SK-N-SH treated with all-trans-retinoic acid at 6 μM for 48 hours (cell line): ENCODE measurements at regions not wholly inside any gene's neighbourhood (a gene's known extent, or its start where the extent isn't known, plus 50 kb on each side); places are given as distances from the start of the nearest gene placed in this dataset.

Experiments used
- BACH2 ChIP-seq: fragments of 250-450 bp; sonication (Bioruptor Pico); IDR thresholded peaks from 2 replicates; pipeline ENCODE4 v1.9.0; 2021; ENCODE audit warnings: mild to moderate bottlenecking, borderline replicate concordance
- PPARA ChIP-seq: fragments of 250-450 bp; sonication (Bioruptor Pico); IDR thresholded peaks from 2 replicates; pipeline ENCODE4 v1.5.0; 2020; ENCODE audit warnings: mild to moderate bottlenecking, borderline replicate concordance
- RARB ChIP-seq: fragments of 250-450 bp; sonication (Bioruptor Pico); IDR thresholded peaks from 2 replicates; pipeline ENCODE4 v1.8.0; 2021; ENCODE audit warnings: mild to moderate bottlenecking, moderate library complexity
- ZNF70 ChIP-seq: fragments of 450-650 bp; formaldehyde crosslinking; IDR thresholded peaks from 2 replicates; pipeline ENCODE4 v1.5.0; 2020; ENCODE audit warnings: mild to moderate bottlenecking, moderate library complexity
- TF ChIP-seq, protein P1 (sequence below): fragments of 250-450 bp; sonication (Bioruptor Pico); IDR thresholded peaks from 2 replicates; pipeline ENCODE4 v1.8.0; 2020; ENCODE audit warnings: mild to moderate bottlenecking, moderate library complexity, borderline replicate concordance

DNA sequence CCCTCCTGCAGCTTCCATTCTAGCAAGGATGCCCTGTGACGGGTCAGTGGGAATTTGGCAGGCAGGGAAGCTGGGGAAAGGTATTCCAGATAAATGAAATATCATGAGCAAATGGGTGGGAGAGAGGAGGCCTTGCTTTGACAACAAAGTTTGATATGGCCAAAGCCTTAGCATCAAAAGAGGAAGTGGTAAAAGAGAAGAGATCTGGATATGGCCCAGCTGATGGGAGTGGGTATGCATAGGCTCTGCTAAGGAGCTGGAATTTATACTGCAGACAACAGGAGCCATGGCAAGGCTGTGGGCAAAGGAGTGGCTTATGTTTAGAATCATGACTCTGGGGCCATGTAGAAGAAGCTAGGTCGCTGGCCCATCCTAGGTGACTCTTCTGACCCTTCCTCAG is 89.2 kb downstream of the PJA1 start:
- TF ChIP-seq BACH2 (no peak), PPARA (CRISPR knock-in tag) (no peak), ZNF70 (CRISPR knock-in tag) (no peak), RARB (CRISPR knock-in tag) (no peak)
- TF ChIP-seq, protein P1, sequence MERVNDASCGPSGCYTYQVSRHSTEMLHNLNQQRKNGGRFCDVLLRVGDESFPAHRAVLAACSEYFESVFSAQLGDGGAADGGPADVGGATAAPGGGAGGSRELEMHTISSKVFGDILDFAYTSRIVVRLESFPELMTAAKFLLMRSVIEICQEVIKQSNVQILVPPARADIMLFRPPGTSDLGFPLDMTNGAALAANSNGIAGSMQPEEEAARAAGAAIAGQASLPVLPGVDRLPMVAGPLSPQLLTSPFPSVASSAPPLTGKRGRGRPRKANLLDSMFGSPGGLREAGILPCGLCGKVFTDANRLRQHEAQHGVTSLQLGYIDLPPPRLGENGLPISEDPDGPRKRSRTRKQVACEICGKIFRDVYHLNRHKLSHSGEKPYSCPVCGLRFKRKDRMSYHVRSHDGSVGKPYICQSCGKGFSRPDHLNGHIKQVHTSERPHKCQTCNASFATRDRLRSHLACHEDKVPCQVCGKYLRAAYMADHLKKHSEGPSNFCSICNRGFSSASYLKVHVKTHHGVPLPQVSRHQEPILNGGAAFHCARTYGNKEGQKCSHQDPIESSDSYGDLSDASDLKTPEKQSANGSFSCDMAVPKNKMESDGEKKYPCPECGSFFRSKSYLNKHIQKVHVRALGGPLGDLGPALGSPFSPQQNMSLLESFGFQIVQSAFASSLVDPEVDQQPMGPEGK (CRISPR knock-in tag): no peak
